ENCODE measurements at regions not wholly inside any gene's neighbourhood (a gene's known extent, or its start where the extent isn't known, plus 50 kb on each side); places are given as distances from the start of the nearest gene placed in this dataset.

DNA sequence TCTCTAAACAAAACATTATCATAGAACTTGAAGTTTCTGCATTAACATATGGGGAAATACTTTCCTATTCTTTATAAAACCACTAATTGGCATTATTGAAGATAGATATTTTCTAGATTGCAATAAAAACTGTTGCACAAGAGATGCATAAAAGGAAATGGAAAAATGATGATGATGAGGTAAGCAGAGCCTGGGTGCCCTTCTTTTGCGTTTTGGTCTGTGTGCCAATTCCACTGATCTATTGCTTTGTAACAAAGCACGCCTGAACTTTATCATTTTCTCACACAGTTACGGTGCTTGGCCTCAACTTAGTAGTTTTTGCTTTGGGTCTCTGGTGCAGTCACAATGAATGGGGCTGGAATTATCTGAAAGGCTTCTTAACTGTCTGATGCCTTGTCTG, 450.5 kb downstream of the MAFB start:
- no peak overlapping the region for H3K4me3 ChIP-seq (ENCODE audit: low read depth, low read length)
- DNase-seq (ENCODE audit: low read depth, low spot score): no peak
- TF ChIP-seq, protein P1, sequence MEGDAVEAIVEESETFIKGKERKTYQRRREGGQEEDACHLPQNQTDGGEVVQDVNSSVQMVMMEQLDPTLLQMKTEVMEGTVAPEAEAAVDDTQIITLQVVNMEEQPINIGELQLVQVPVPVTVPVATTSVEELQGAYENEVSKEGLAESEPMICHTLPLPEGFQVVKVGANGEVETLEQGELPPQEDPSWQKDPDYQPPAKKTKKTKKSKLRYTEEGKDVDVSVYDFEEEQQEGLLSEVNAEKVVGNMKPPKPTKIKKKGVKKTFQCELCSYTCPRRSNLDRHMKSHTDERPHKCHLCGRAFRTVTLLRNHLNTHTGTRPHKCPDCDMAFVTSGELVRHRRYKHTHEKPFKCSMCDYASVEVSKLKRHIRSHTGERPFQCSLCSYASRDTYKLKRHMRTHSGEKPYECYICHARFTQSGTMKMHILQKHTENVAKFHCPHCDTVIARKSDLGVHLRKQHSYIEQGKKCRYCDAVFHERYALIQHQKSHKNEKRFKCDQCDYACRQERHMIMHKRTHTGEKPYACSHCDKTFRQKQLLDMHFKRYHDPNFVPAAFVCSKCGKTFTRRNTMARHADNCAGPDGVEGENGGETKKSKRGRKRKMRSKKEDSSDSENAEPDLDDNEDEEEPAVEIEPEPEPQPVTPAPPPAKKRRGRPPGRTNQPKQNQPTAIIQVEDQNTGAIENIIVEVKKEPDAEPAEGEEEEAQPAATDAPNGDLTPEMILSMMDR (IDR thresholded peaks at IDR 0.05; ENCODE audit: insufficient read depth, low read length, missing control alignments): no peak
- CTCF ChIA-PET: no interaction called here
- POLR2A ChIA-PET: no interaction called here

DNA sequence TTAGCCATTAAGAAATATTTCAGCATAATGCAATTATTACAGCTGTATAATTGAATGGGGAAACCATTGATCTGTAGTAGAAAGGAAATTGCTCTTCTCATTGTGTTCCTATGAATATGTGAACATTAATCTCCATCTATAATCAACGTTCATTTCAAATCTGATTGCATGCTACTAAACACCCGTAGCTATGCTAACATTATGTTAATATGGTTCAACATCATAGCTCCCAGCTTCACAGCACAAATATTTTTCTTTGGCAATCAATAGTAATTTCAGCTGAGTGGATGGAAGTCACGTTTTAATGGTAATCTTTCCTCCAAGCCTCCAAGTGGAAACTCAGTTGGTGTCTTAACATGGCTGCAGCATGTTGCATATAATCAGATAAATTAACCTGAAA, 454.4 kb downstream of the MAFB start:
- no peak for DNase-seq (ENCODE audit: low read depth, low spot score)
- ChIA-PET CTCF (no interaction called here), POLR2A (no interaction called here)
- TF ChIP-seq, protein P1 (IDR thresholded peaks at IDR 0.05; ENCODE audit: insufficient read depth, low read length, missing control alignments): no peak
- H3K4me3 ChIP-seq (ENCODE audit: low read depth, low read length): no peak overlapping the region

DNA sequence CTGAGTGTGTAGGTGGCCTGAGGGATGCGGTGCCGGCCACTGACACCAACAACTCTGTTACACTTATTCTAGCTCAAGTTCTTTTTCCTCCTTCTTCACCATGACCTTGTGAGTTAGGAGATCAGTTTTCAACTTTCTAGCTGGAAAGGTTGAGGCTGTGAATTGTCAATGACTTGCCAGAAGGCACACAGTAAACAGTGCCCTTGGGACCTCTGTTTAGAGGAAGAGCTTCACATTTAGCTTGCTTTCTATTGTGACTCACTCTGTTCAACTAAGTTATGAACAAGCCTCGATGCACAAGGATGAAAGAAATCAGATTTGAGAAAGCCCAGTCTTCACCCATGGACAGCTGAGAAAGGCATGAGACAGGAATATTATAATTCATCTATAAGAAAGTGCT, 455.6 kb downstream of the MAFB start:
- ChIA-PET CTCF (no interaction called here), POLR2A (no interaction called here)
- no peak for DNase-seq (ENCODE audit: low read depth, low spot score)
- no peak overlapping the region for H3K4me3 ChIP-seq (ENCODE audit: low read depth, low read length)
- TF ChIP-seq, protein P1 (IDR thresholded peaks at IDR 0.05; ENCODE audit: insufficient read depth, low read length, missing control alignments): no peak

DNA sequence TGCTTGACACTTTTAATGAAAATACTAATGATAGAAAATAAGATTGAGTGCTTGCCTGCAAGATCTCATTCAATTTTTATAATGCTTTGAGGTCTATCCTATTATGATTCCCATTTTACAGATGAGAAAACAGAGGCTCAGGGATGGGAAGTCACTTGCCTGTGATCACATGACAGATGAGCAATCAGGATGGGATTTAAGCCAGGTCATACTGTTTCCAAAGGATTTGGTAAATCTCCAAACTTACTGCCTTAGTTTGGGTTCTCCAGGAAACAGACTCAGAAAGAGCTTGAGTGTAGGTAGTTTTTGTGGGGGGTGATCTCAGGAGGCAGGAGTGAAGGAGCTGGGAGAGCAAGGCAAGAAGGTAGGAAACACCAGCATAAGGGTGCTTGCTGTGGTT, 456.3 kb downstream of the MAFB start:
- ChIA-PET CTCF (no interaction called here), POLR2A (no interaction called here)
- DNase-seq (ENCODE audit: low read depth, low spot score): no peak
- no peak overlapping the region for H3K4me3 ChIP-seq (ENCODE audit: low read depth, low read length)
- TF ChIP-seq, protein P1 (IDR thresholded peaks at IDR 0.05; ENCODE audit: insufficient read depth, low read length, missing control alignments): no peak

DNA sequence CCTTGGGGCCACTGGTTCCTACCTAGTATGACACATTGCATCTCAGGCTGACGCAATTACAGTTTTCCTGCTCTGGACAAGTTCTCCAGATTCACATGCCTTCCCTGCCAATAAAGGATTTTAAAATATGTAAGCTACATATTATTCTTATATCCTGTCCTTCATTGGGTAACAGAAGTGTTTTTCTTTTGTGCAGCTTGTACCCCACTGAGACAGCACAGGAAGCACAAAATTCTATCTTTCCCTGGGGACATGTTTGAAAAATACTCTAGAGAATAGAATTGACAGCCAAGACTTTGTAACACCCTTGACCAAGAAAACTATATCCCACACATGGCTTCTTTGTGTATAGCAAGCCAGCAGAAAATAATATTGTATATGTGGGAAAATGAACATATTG, 456.8 kb downstream of the MAFB start:
- ChIA-PET POLR2A (no interaction called here), CTCF (no interaction called here)
- TF ChIP-seq, protein P1 (IDR thresholded peaks at IDR 0.05; ENCODE audit: insufficient read depth, low read length, missing control alignments): no peak
- no peak for DNase-seq (ENCODE audit: low read depth, low spot score)
- H3K4me3 ChIP-seq (ENCODE audit: low read depth, low read length): no peak overlapping the region

DNA sequence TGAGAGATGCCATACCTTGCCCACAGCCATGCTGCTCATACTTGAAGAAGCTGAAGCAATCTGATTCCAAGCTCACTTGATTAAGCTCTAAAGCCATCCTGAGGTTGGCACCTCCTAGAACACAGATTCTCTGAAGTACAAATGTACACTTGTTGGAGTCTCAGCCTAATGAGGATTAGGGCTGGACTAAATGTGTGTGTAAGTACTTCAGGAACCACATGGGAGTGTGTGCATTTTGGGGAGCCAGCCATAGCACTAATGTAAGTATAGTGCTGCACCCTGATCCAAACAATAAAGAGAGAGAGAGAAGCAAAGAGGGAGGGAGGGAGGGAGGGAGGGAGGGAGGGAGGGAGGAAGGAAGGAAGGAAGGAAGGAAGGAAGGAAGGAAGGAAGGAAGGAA, 458.6 kb downstream of the MAFB start:
- TF ChIP-seq, protein P1 (IDR thresholded peaks at IDR 0.05; ENCODE audit: insufficient read depth, low read length, missing control alignments): no peak
- CTCF ChIA-PET: interaction anchor here (0.5 to 1.0 kb wide), 2 partner anchors 9 to 70 kb away, joined by 3 to 4 read pairs; no protein-coding TSS in a partner anchor
- POLR2A ChIA-PET: interaction anchor here (0.7 kb wide), 1 partner anchor 31 kb away, joined by 3 read pairs; no protein-coding TSS in a partner anchor
- DNase-seq (ENCODE audit: low read depth, low spot score): no peak
- no peak overlapping the region for H3K4me3 ChIP-seq (ENCODE audit: low read depth, low read length)

Data from AG04449 (cell line).